C4-2B (cell line): ENCODE measurements at regions not wholly inside any gene's neighbourhood (a gene's known extent, or its start where the extent isn't known, plus 50 kb on each side); places are given as distances from the start of the nearest gene placed in this dataset.

ENCODE experiments used
- H3K27ac ChIP-seq: fragments of 450-650 bp; 2 replicates; pipeline ENCODE4 v1.5.1; 2017
- CTCF ChIP-seq: fragments of 450-650 bp; conservative IDR thresholded peaks from 2 replicates; pipeline ENCODE4 v1.5.1; 2017; ENCODE audit warnings: mild to moderate bottlenecking
- ZFX ChIP-seq: fragments of 450-650 bp; IDR thresholded peaks from 2 replicates; pipeline ENCODE4 v1.6.1; 2017

- H3K27ac ChIP-seq = no peak overlapping the region
- TF ChIP-seq ZFX = no peak
- TF ChIP-seq CTCF = no peak
Observed at GRCh38 chr5:26530305-26530704, 508.1 kb downstream of the CDH9 start.

GRCh38 chr5:26519245-26519644, 519.1 kb downstream of the CDH9 start:
- TF ChIP-seq ZFX (no peak), CTCF (no peak)
- no peak overlapping the region for H3K27ac ChIP-seq

DNA sequence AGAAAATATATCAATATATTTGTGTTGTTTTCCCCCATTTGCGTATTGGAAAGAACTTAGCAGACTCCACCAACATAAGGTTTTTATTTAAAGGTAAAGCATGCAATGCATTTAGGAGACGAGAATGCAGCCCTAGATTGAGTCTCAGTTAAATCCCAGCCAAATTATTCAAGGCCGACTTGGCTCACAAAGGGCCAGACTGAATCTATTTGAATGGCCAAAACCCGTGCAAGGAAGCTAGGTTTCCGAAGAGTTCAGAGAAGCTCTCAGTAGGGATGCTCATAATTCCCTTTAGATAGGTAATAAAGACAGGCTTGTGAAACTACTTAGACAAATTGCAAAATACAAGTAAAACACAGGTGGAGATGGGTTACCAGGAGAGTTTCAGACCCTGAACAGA, 520.3 kb downstream of the CDH9 start:
- TF ChIP-seq ZFX (no peak), CTCF (no peak)
- H3K27ac ChIP-seq = no peak overlapping the region

DNA sequence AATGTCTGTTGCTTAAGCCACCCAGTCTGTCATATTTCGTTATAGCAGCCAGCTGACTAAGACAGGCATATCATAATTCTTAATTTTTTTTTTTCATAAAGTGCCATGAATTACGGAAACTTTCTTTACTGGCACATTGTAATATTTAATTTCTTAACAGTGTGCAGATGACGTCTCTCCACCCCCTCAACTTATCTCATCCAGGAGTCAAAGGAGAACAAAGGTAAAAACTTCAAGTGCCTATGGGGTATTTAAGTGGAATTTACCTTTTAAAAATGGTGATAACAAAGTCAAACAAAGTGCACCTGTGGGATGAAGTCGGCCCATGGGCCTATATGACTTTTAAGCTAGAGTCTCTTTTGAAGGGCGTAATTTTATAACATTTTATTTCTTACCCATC, 539.4 kb downstream of the CDH9 start:
- TF ChIP-seq ZFX (no peak), CTCF (no peak)
- H3K27ac ChIP-seq = no peak overlapping the region

- H3K27ac ChIP-seq = no peak overlapping the region
- TF ChIP-seq CTCF = no peak
- no peak for TF ChIP-seq ZFX
Observed at GRCh38 chr5:26495437-26495836, 542.9 kb downstream of the CDH9 start.

DNA sequence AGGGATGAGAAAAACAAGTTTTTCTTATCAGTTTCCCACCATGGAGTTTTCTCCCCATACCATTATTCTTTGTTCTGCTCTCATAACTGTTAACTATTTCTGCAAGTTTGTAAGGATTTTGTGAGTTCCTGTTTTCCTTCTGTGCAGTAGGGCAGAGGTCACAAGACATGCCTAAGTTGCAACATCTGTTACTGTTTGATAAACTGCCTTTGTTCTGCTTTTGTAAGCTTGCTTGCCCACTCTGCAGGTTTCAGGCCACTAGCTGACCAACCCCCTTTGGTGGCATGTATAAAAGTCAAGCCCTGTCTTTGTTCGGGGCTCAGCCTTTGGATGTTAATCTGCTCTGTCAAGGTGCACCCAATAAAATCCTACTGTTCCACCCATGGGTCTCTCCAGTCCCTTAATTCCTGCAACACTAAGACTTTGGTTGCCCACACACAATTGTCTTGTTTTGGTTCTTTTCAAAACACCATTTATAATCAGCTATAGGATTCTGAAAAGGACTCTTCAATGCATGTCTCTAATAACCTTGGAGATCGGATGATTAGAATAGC, 545.4 kb downstream of the CDH9 start:
- H3K27ac ChIP-seq = no peak overlapping the region
- TF ChIP-seq ZFX = no peak
- TF ChIP-seq CTCF = no peak

DNA sequence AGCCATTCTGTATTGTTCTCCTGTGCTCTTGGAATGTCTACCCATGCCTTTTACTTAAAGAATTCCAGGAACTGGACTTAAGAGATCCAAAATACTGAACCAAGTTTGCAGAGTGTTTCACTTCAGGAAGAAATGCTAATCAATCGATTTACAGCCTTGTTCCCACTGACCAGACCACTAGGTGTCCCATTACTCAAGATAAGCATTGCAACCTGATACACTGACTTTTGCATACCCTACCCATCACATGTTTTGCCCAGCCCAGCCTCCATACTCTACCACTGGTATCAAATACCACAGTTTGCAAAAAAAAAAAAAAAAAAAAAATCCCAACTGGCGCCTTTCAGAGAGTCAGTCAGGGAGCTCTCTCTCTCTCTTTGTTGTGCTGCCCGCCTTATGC, 550.8 kb downstream of the CDH9 start:
- H3K27ac ChIP-seq = no peak overlapping the region
- TF ChIP-seq ZFX (no peak), CTCF (peak; percentile 2; the same call in 1 of the 2 replicates)
